Lung (tissue), 11 donors: ENCODE measurements at regions not wholly inside any gene's neighbourhood (a gene's known extent, or its start where the extent isn't known, plus 50 kb on each side); places are given as distances from the start of the nearest gene placed in this dataset.

Experiments
- ATAC-seq: fragments of 200-7000 bp; cut with Tn5 transposase; one replicate; pipeline ENCODE4 v1.9.1; 2020; ENCODE audit warnings: moderate number of reproducible peaks; ENCODE audit not compliant: insufficient read depth, low FRiP score
- DNase-seq, 3 donors: peaks; one replicate each; pipeline ENCODE4 v3.0.0-alpha.2; 2013 to 2017
- H3K27ac ChIP-seq, 2 donors: one replicate each; pipeline ENCODE4 v1.5.1; 2013; ENCODE audit warnings: mild to moderate bottlenecking in 2 of 2, moderate library complexity in 2 of 2, control low read depth in 1 of 2, inconsistent platforms in 1 of 2, low read depth in 1 of 2, low read length in 1 of 2
- H3K27me3 ChIP-seq, 3 donors: one replicate each; pipeline ENCODE4 v1.5.1; 2013; ENCODE audit warnings: low read length in 2 of 3; ENCODE audit not compliant: control insufficient read depth in 3 of 3, insufficient read depth in 3 of 3
- H3K36me3 ChIP-seq, 4 donors: one replicate each; pipeline ENCODE4 v1.5.1; 2013; ENCODE audit warnings: low read length in 4 of 4, mild to moderate bottlenecking in 1 of 4, moderate library complexity in 1 of 4; ENCODE audit not compliant: control insufficient read depth in 4 of 4, insufficient read depth in 4 of 4
- H3K4me1 ChIP-seq, 5 donors: one replicate each; pipeline ENCODE4 v1.5.1; 2013; ENCODE audit warnings: low read length in 5 of 5, mild to moderate bottlenecking in 2 of 5, moderate library complexity in 1 of 5; ENCODE audit not compliant: control insufficient read depth in 5 of 5, insufficient read depth in 5 of 5
- H3K4me3 ChIP-seq: one replicate; pipeline ENCODE4 v1.5.1; 2013; ENCODE audit warnings: mild to moderate bottlenecking, control low read depth, moderate library complexity
- H3K9ac ChIP-seq, 2 donors: one replicate each; pipeline ENCODE4 v1.5.1; 2013; ENCODE audit warnings: low read length in 2 of 2, control low read depth in 1 of 2; ENCODE audit not compliant: insufficient read depth in 1 of 2
- H3K9me3 ChIP-seq, 4 donors: one replicate each; pipeline ENCODE4 v1.5.1; 2013; ENCODE audit warnings: low read length in 3 of 4, mild to moderate bottlenecking in 1 of 4, moderate library complexity in 1 of 4; ENCODE audit not compliant: control insufficient read depth in 4 of 4, insufficient read depth in 3 of 4
- CTCF ChIP-seq: IDR thresholded peaks from 2 replicates; pipeline ENCODE4 v1.5.1; 2012; ENCODE audit warnings: mild to moderate bottlenecking; ENCODE audit errors: control extremely low read depth, extremely low read depth
- WGBS, 2 donors: extraction: QIAGEN DNeasy Blood & Tissue Kit; methylation state at CpG; one replicate each; pipeline ENCODE4 v1.1.7; 2013; 5-methylcytosine and 5-hydroxymethylcytosine counted together
- donor health status: control.
- donor health status: control.
- donor health status: Bipolar disorder and iron deficiency.
- donor health status: healthy.
- donor health status: DM: yes; HTN: yes; CAD: no.

- no peaks in the 10 kb centered on the region for H3K27me3 ChIP-seq
- no peak overlapping the region for H3K27ac ChIP-seq
- H3K9me3 ChIP-seq: peaks cover 0 to 8% (median 0%) of the 10 kb centered on the region in 4 donors
- no peak overlapping the region for H3K9ac ChIP-seq
- H3K4me3 ChIP-seq: no peak overlapping the region
- no peaks in the 10 kb centered on the region for H3K4me1 ChIP-seq
- WGBS, 2 donors: 90 to 91% methylated on average over 6 of the region's 6 CpGs
- DNase-seq (no peak), ATAC-seq (no peak)
- no peak for TF ChIP-seq CTCF
- no peaks in the 10 kb centered on the region for H3K36me3 ChIP-seq
These were observed 1286.3 kb upstream of the AUTS2 start for GRCh38 chr7:68311958-68312357.

GRCh38 chr7:68313806-68314205 is 1284.5 kb upstream of the AUTS2 start:
- H3K9me3 ChIP-seq: peaks cover 0 to 8% (median 0%) of the 10 kb centered on the region in 4 donors
- no peak for DNase-seq
- TF ChIP-seq CTCF: no peak
- H3K36me3 ChIP-seq: no peaks in the 10 kb centered on the region
- no peak overlapping the region for H3K27ac ChIP-seq
- no peak for ATAC-seq
- no peaks in the 10 kb centered on the region for H3K4me1 ChIP-seq
- WGBS, 2 donors: 63 to 67% methylated on average over 4 of the region's 4 CpGs
- H3K4me3 ChIP-seq: no peak overlapping the region
- H3K27me3 ChIP-seq: no peaks in the 10 kb centered on the region
- H3K9ac ChIP-seq: no peak overlapping the region

- ATAC-seq (no peak), DNase-seq (no peak)
These were observed 1284.1 kb upstream of the AUTS2 start for GRCh38 chr7:68314208-68314607.

More at GRCh38 chr7:68314208-68314607, 1284.1 kb upstream of the AUTS2 start:
- Histone ChIP-seq H3K4me1 (no peaks in the 10 kb centered on the region), H3K27me3 (no peaks in the 10 kb centered on the region), H3K4me3 (no peak overlapping the region), H3K9ac (no peak overlapping the region), H3K9me3 (peaks cover 0 to 8% (median 0%) of the 10 kb centered on the region in 4 donors), H3K36me3 (no peaks in the 10 kb centered on the region), H3K27ac (no peak overlapping the region)
- no peak for TF ChIP-seq CTCF
- WGBS, 2 donors: 64 to 68% methylated on average over 8 of the region's 8 CpGs
